Endothelial cell (in vitro differentiated cells): ENCODE measurements at regions not wholly inside any gene's neighbourhood (a gene's known extent, or its start where the extent isn't known, plus 50 kb on each side); places are given as distances from the start of the nearest gene placed in this dataset.

Experiments used
- DNase-seq: peaks from one replicate; pipeline ENCODE4 v3.0.0; 2021; ENCODE audit warnings: low spot score
- H3K27ac Mint-ChIP-seq: one replicate; pipeline ENCODE4 v1.8.0; 2021; ENCODE audit warnings: mixed read lengths, inconsistent platforms; ENCODE audit not compliant: unreplicated experiment
- H3K27me3 Mint-ChIP-seq: one replicate; pipeline ENCODE4 v1.8.0; 2021; ENCODE audit warnings: mild to moderate bottlenecking, moderate library complexity, mixed read lengths, inconsistent platforms; ENCODE audit not compliant: unreplicated experiment
- H3K36me3 Mint-ChIP-seq: one replicate; pipeline ENCODE4 v1.8.0; 2021; ENCODE audit warnings: mild to moderate bottlenecking, low read depth, mixed read lengths, inconsistent platforms; ENCODE audit not compliant: unreplicated experiment
- H3K4me1 Mint-ChIP-seq: one replicate; pipeline ENCODE4 v1.8.0; 2021; ENCODE audit warnings: mild to moderate bottlenecking, mixed read lengths, inconsistent platforms; ENCODE audit not compliant: unreplicated experiment
- H3K4me3 Mint-ChIP-seq: one replicate; pipeline ENCODE4 v1.8.0; 2021; ENCODE audit warnings: mild to moderate bottlenecking, mixed read lengths, inconsistent platforms; ENCODE audit not compliant: unreplicated experiment
- H3K9me3 Mint-ChIP-seq: one replicate; pipeline ENCODE4 v1.8.0; 2021; ENCODE audit warnings: mixed read lengths, inconsistent platforms; ENCODE audit not compliant: unreplicated experiment
- CTCF ChIP-seq: fragments of 200-600 bp; sonication (generic); IDR thresholded peaks from one replicate; pipeline ENCODE4 v1.5.0; 2021; ENCODE audit warnings: antibody characterized with exemption; ENCODE audit not compliant: unreplicated experiment

DNA sequence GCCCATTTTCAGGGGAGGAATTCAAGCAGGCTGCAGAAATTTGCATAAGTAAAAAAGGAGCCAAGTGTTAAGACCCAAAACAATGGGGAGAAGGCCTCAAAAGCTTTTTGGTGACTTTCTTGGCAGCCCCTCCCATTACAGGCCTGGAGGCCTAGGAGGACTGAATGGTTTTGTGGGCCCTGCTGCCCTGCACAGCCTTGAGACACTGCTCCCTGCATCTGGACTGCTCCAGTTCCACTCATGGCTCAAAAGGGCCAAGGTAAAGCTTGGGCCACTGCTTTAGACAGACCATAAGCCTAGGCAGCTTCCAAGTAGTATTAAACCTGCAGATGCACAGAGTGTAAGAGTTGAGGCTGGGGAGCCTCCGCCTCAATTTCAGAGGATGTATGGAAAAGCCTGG, 501.6 kb downstream of the MID1IP1 start:
- Mint-ChIP-seq H3K4me3 (no peak overlapping the region), H3K9me3 (no peaks in the 10 kb centered on the region)

GRCh38 chrX:39304746-39305145, 503.5 kb downstream of the MID1IP1 start:
- Mint-ChIP-seq H3K27me3 (no peaks in the 10 kb centered on the region), H3K4me1 (peaks cover 15% of the 10 kb centered on the region), H3K9me3 (no peaks in the 10 kb centered on the region), H3K4me3 (no peak overlapping the region), H3K36me3 (peaks cover 10% of the 10 kb centered on the region), H3K27ac (no peak overlapping the region)
- TF ChIP-seq CTCF: no peak
- no peak for DNase-seq

More for the DNA sequence above, 501.6 kb downstream of the MID1IP1 start:
- H3K27me3 Mint-ChIP-seq: no peaks in the 10 kb centered on the region
- H3K36me3 Mint-ChIP-seq: peaks cover 10% of the 10 kb centered on the region
- DNase-seq: no peak
- peaks cover under 1% of the 10 kb centered on the region for H3K4me1 Mint-ChIP-seq
- H3K27ac Mint-ChIP-seq: no peak overlapping the region
- no peak for TF ChIP-seq CTCF

DNA sequence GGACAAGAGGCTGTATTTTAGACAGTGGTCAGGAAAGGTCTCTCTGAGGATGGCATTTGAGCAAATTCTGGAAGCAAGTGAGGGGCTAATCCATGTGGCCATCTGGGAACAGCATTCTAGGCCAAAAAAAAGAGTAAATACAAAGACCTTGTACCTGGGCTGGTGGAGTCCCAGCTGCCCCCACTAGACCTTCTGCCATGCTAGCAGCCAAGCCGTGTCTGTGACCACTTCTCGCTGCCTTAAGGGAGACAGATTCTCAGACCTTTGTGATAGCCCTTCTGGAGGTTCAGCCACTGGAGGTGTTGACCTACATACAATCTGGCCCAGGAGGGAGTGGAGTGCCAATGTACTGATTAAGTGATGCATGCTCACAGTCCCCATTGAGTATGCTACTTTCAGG, 506.2 kb downstream of the MID1IP1 start:
- Mint-ChIP-seq H3K27ac (no peak overlapping the region), H3K27me3 (no peaks in the 10 kb centered on the region), H3K4me1 (peaks cover 36% of the 10 kb centered on the region), H3K36me3 (peaks cover 4% of the 10 kb centered on the region), H3K4me3 (no peak overlapping the region), H3K9me3 (no peaks in the 10 kb centered on the region)
- DNase-seq: no peak
- no peak for TF ChIP-seq CTCF

DNA sequence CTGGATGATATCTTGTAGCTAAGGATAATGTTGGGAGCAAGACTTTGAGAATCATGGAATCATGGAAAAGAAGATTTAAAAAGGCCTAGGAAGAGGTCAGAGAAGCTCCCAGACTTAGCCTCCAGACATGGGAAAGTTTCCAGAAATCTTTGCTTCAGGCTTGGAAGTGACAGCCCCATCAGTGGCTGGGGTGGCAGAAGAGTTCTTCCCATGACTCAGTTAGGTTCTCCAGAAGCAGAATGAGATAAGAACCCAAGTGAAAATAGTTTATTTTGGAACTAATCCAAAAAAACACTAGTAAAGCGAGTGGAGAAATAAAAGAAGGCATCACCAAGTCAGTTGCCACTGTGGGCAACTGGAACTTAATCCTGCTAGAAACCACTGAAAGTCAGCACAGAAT, 506.9 kb downstream of the MID1IP1 start:
- H3K27me3 Mint-ChIP-seq: no peaks in the 10 kb centered on the region
- H3K4me3 Mint-ChIP-seq: no peak overlapping the region
- H3K4me1 Mint-ChIP-seq: peaks cover 37% of the 10 kb centered on the region
- no peak for DNase-seq
- no peak for TF ChIP-seq CTCF
- peak overlapping the region; percentile 70 for H3K27ac Mint-ChIP-seq
- peaks cover 4% of the 10 kb centered on the region for H3K36me3 Mint-ChIP-seq
- no peaks in the 10 kb centered on the region for H3K9me3 Mint-ChIP-seq

DNA sequence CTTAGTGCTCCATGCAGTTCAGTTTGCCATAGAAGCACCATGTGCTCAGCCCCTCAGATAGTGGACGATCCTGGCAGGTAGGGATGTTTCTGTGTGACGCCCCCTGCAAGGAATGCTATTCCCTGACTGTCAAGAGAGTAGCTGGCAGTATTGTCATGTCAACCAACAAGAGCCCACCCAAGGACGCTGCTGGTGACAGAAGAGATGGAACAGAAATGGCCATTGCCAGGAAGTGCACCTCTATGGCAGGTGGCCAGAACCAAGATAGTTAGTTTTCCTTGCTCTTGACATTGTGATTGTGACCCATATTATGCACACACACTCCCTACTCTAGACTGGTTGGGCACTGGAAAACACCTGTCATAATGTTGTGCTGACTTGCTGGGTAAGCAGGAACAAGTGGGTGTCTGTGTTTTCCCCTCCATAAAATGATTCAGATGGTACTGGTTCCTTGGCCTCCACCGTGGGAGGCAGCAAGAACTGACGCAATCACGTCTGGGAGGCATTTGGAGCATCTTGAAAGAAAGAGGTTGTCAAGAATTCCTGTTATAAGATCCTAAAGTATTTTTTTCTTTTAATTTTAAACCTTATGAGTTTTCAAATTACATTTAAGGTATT, 507.9 kb downstream of the MID1IP1 start:
- Mint-ChIP-seq H3K4me3 (no peak overlapping the region), H3K27ac (peak overlapping the region; percentile 81), H3K9me3 (no peaks in the 10 kb centered on the region), H3K36me3 (peaks cover 4% of the 10 kb centered on the region), H3K27me3 (no peaks in the 10 kb centered on the region), H3K4me1 (peaks cover 37% of the 10 kb centered on the region)
- DNase-seq: no peak
- TF ChIP-seq CTCF: no peak
